GM12874 (cell line): ENCODE measurements at regions not wholly inside any gene's neighbourhood (a gene's known extent, or its start where the extent isn't known, plus 50 kb on each side); places are given as distances from the start of the nearest gene placed in this dataset.

Source experiments
- CTCF ChIP-seq: IDR thresholded peaks from 2 replicates; pipeline ENCODE4 v1.5.1; 2011; ENCODE audit warnings: low read depth, mild to moderate bottlenecking, control low read depth, low read length, moderate library complexity; ENCODE audit not compliant: insufficient read depth

GRCh38 chr11:131232261-131232660 is 138.2 kb upstream of the NTM start:
- TF ChIP-seq CTCF: no peak

GRCh38 chr11:131234221-131234620 is 136.2 kb upstream of the NTM start:
- TF ChIP-seq CTCF: no peak

GRCh38 chr11:131235328-131236298 is 134.8 kb upstream of the NTM start:
- TF ChIP-seq CTCF: no peak

- no peak for TF ChIP-seq CTCF
These were observed 130.0 kb upstream of the NTM start for GRCh38 chr11:131240421-131240820.

- no peak for TF ChIP-seq CTCF
These were observed 127.9 kb upstream of the NTM start for GRCh38 chr11:131242476-131243000.

GRCh38 chr11:131246156-131246555 is 124.3 kb upstream of the NTM start:
- no peak for TF ChIP-seq CTCF

GRCh38 chr11:131246663-131247062 is 123.8 kb upstream of the NTM start:
- TF ChIP-seq CTCF: peak; percentile 64
